GM19025 (cell line): ENCODE measurements at regions not wholly inside any gene's neighbourhood (a gene's known extent, or its start where the extent isn't known, plus 50 kb on each side); places are given as distances from the start of the nearest gene placed in this dataset.

Source experiments
- ATAC-seq: cut with Tn5 transposase; IDR thresholded peaks from one replicate; pipeline ENCODE4 v1.9.1; 2021; ENCODE audit warnings: mild to moderate bottlenecking, low read depth, moderate library complexity; ENCODE audit not compliant: unreplicated experiment

DNA sequence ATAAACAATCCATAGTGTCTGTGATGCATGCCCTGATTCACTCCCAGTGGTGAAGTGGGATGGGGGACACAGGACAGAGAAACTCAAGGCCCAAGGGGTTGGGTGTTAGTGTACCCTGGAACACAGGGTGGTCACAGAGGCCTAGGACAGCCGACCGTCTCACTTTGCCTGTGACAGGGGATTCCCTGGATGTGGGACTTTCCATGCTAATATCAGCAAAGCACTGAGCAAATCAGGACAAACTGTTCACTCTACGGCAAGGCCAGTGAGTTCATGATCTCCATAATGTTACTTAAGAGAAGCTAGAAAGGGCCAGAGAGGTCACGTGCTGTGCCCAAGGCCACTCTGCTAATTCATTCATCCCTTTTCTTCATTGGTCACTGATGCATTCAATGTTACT is 158.7 kb upstream of the RBPJ start:
- ATAC-seq, result peak; percentile 55

DNA sequence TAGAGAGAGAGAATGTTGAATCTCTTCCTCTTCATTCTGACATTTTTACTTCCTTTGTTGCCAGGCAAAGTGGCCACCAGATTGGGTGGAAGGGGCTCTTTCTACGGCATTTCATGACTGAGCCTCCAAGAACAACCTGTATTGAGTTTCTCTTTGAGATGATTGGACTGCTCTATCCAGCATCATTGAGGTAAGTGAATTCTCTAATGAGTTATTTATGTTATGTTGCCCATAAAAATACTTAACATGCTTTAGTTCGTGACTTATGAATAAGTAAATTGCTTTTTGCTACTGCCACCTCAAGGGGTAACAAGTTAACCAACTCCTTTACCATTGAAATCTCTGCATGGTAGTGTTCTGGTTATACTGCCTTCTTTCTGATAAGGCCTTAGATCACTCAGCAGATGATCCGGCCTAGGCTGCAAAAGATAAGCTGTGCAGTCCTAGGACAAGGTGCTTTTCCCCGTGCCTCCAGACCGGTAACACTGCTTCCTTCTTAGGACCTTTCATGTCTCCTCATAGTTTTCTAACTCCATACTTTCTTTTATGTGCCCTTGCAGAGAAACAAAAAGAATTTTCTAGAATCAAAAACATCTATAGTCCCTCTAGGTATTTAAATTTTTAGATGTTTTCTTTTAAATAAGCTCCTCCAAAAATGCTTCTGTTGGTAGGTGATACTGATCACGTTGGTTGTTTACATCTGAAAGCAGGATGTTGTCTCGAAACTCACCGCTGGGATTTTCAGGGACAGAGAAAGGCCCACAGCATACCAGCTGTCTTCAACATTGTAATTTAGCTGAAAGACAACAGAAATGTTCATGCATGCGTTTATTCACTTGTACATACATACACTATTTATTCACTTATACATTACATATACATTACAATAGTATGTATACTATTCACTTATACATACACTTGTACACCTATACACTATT is 157.1 kb upstream of the RBPJ start:
- ATAC-seq, result no peak

DNA sequence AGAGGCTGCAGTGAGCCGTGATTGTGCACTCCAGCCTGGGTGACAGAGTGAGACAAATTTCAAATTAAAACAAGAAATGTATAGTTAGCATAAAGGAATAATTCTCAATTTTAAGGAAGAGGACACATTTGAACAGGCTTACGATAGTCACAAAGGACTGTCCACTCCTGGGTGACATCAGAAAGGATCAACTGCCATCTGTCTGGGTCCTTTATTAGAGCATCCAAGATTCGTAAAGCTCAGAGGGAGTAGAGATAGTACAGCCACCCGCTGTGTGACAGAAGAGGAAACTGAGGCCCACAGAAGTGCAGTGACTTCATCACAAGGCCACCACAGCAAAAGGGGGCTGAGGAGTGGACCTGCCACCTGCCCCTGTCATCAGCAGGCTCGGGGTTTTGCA is 149.3 kb upstream of the RBPJ start:
- ATAC-seq, result no peak

DNA sequence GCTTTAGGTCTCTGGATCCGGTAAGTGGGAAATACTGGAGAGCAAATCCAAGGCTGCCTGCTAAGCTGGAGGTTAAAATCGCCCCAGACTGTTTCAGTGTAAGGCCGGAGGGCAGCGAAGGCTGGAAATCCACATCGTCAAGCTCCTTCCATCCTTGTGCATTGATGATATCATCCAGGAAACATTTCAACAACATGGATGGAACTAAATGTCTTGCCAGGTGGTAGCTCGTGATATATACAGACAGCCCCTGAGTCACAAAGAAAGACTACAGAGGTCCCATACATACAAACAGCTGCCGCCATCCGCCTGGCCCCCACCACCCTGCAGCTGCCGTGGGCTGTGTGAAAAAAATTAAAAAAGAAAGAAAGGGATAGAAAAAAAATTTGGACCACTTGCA is 148.9 kb upstream of the RBPJ start:
- ATAC-seq, result no peak

DNA sequence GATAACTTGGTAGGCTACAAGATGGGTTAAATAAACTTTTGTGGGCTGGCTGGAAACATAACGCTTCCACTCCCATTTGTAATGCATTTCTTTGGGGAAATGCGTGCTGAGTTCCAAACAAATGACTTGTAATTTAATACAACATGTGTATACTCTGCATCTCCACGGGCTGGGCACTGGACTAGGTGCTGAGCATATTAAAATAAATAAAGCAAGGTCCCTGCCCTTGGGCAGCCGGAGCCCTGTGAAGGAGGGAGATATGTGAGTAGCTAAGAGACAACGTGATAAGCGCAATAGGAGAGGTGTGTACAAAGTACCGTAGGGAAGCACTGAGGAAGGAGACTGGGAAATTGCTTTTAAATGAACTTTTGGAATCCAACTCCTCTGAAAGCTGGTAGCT is 147.2 kb upstream of the RBPJ start:
- ATAC-seq, result no peak

DNA sequence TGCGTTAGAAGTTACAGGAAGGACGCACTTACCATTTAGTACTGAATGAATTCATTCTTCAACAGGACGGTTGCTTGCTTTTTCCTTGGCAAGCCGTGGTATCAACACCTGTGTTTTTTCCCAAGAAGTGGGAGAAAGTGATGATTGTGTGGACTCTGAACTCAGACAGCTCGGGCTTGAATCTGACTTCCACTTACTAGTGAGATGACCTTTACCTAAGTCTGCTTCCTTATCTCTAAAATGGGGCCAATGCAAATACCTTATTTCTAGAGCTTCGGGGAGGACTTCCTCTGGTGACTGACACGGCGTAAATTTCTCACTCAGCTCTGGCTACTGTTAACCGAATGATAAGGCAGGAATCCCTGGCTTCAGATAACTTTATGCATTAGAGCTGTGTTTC is 146.8 kb upstream of the RBPJ start:
- no peak for ATAC-seq

DNA sequence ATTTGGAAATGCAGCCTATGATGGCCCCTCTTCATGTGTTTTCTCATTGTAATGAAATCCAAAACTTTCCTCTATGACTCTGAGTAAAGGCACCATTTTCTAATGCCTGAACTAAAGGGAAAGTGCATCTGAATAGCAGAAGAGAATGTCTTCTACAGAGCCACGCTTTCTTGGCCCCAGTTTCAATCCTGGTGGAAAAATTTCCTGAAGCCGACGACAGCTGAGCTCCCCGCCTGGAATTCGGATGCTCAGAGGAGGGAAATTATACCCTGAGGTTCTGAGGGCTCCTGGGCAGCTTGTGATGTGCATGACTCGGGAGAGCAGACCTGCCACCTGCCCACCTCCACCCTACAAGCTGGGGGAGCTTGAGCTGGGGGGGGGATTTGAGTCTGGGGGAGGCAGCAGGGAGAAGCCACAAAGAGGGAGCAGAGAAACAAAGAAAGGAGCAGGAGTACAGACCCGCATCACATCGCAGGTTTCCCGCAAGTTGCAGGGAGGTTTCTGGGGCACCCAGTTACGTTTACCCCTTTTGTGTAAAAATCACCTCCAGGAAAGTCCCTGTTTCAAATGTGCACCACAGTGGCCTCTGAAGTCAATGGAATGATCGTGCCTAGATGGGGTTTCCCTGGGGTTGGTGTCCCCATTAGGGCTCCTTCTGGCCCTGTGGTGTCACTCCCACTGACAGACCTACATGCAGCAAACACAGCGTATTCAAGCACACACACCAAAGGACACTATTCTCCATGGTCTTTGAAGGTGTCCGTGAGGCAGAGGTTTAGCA is 145.6 kb upstream of the RBPJ start:
- peak; percentile 36 for ATAC-seq

DNA sequence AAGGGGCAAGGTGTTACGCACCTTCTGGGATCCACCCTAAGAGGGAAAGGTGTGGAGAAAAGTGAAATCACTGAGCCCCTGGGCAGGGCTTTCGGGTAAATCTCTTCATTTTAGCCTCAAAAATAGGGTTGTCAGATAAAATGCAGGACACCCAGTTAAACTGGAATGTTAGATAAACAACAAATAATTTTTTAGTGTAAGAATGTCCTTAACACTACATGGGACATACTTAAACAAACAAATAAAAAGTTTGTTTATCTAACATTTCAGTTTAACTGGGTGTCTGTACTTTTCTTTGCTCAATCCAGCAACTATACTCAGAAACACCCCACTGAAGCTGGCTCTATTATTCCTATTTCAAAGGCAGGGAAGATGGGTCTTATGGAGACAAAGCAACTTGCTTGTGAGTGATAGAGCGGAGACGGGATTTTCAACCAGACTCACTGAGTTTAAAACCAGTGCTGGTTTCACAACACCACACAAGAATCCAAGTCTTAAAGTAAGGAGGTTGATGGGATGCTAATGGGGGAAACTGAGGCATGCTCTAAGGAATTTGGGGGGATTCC is 144.8 kb upstream of the RBPJ start:
- ATAC-seq, result no peak

DNA sequence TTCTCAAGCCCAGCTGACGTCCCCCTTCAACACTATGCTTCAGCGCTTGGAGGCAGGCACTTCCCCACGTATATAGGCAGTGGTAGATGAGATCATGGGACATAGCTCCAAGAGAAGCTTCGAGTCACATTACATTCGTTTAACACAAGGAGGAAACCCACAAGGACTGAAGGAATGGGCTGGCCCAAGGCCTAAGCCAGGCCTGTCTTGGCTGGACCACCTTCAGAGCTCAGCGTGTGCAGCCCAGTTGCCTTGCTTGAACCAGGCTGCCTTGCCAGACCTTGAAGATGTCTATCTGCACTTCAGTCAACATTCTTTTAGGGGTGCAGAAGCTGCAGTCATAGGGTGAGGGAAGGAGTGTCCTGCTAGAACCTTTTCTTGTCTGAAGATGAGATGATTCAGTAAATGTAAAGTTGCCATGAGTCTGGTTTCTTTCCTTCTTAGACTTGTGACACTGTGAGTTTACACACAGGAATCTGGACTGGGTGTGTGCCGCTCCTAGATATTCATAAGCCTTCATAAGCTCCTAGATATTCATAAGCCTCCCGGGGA is 144.1 kb upstream of the RBPJ start:
- ATAC-seq, result no peak

DNA sequence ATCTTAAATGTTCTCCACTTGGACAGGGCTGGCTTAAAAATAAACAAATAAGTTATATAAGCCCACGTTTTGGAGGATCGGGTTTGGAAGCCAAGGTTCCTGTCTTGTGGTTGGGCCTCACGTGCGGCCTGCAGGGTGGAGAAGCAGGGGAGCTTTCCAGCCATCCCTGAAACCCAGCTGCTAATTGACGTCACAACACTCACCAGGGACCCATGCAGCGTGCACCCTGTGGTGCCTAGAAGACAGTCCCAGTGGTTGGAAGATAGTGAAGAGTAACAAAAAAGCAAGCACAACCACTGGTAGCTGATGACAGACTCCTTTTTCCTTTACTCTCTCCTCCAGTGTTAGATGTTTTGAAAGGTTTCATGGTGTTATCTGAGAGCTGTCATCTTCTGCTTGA is 142.0 kb upstream of the RBPJ start:
- ATAC-seq, result no peak

DNA sequence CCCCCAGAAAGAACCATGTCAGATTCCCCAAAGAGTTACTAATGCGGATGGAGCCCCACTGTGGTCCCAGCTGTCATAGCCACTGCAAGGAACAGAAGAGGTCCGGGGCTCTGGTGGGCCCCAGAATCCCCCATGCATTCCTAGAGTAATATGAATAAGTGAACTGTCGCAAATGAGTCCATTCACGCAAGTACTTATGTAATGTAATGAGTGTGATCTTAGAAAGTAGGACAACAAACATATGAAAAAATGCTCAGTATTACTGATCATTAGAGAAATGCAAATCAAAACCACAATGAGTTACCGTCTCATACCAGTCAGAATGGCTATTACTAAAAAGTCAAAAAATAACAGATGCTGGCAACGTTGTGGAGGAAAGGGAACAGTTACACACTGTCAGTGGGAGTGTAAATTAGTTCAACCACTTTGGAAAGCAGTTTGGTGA is 141.5 kb upstream of the RBPJ start:
- ATAC-seq, result peak; percentile 68

DNA sequence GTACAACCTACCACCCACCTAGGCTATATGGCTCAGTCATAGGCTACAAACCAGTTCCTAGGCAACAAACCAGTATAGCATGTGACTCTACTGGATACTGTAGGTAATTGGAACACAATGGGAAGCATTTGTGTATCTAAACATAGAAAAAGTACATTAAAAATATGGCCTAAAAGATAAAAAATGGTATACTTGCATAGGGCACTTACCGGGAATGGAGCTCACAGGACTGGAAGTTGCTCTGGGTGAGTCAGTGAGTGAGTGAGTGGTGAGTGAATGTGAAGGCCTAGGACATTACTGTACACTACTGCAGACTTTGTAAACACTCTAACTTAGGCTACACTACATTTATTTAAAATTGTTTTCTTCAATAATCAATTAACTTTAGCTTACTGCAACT is 139.2 kb upstream of the RBPJ start:
- ATAC-seq, result no peak

DNA sequence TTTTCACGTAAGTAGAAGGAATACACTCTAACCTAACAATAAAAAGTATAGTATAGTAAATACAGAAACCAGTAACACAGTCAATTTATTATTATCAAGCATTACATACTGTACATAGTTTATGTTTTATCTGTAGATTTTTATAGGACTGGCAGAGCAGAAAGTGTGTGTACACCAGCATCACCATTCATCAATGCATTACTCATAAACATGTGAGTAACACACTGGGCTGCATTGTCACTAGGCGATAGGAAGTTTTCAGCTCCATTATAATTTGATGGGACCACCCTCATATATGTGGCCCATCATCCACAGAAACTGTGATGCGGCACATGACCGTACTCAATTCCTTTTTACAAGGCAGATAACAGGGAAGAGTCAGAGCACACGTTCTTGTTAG is 137.8 kb upstream of the RBPJ start:
- ATAC-seq, result no peak

DNA sequence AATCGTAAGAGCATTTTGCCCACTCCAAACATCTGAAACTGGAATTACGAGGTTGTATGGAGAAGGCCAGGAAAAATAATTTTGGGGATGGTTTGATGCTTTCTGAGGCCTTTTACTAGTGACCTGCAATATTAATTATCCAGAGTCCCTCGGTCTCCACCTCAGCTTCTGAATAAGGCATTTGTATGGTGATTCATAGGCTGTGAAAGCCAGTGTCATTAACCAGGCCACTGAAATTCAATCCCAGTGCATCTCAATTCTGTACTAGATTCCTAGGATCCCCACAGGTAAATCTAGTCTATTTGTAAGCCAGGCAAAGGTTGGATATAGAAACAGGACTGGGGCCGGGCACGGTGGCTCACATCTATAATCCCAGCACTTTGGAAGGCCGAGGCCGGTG is 135.4 kb upstream of the RBPJ start:
- no peak for ATAC-seq

DNA sequence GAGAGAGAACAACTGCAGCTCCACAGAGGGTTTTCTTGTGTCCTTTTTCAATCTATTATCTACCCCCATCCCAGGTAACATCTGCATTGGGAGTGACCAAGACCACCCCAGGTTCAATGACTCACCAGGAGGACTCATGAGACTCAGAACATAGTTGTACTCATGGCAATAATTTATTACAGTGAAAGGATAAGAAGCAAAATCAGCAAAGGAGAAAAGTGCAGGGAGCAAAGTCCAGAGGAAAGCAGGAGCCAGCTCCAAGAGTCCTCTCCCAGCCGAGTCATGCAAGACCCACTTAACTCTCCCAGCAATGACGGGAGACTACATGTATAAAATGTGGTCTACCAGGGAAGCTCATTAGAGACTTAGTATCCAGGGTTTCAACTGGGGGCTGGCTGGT is 129.5 kb upstream of the RBPJ start:
- no peak for ATAC-seq

DNA sequence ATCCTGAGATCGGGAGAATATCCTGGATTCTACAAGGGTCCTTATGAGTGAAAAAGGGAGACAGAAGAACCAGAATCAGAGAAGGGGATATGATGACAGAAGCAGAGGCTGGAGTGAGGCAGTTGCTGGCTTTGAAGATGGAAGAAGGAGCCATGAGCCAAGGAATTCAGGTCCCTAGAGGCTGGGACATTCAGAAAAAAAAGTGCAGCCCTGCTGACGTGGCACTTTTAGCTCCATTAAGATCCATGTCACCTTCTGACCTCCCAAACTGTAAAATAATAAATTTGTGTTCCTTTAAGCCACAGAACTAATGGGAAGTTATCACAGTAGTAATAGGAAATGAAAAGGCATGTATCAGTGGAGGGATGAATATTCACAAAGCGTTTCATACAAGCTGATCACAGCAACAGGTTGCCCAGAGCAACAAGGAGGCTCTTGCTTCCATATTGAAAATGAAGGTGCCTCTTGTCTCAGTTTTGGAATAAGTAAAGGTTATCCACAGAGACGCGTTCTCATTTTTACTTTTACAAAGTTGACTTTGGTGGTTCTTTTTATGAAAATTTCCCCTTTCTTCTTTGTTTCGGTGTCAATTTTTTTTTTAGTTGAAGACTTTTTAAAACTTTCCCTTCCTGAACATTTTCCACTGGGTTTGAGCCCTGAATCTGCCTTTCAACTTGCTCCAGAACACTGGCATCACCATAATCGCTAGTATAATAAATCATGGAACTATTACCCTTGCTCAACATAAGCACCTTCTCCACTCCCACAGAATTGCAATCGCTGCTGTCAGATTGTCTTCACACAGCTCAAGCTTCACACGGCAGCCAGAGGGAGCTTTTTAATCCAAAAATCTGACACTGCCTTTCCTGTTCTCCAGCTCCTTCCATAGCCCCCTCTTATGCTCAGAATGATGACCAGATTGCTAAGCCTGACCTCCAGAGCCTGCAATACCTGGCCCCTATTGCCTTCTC is 127.6 kb upstream of the RBPJ start:
- no peak for ATAC-seq

DNA sequence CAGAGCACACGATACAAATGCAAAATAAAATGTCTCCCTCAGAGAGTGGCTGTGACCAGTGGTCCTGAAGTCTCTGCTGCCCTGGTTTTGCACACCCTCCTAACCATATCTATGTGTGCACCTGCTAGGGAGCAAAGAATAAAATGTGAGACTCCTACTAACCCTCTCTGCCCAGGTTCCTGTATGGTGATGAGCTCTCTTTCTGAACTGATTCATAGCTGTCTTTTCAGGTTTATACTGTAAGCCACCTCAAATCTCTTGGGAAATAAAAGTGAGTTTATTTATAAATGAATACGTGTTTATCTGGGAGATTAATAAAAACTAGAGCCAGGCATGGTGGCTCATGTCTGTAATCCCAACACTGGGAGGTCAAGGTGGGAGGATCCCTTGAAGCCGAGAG is 126.0 kb upstream of the RBPJ start:
- peak; percentile 39 for ATAC-seq

DNA sequence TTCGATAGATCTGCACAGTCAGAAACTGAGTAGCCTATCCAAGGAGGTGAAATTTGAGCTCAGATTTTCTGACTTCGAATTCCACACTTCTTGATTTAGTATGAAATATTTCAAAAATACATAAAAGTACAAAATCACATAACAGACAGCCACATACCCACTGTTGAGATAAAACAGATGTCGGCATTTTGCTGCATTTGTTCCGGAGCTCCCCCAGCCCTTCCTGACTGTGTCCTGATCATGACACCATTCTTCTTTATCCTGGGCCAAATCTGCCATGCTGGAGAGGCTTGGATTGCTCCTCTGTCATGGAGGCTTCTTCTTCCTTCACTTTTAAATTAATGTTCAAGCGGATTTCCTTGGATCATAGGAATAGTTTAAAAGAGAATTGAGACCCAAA is 124.2 kb upstream of the RBPJ start:
- ATAC-seq, result no peak

DNA sequence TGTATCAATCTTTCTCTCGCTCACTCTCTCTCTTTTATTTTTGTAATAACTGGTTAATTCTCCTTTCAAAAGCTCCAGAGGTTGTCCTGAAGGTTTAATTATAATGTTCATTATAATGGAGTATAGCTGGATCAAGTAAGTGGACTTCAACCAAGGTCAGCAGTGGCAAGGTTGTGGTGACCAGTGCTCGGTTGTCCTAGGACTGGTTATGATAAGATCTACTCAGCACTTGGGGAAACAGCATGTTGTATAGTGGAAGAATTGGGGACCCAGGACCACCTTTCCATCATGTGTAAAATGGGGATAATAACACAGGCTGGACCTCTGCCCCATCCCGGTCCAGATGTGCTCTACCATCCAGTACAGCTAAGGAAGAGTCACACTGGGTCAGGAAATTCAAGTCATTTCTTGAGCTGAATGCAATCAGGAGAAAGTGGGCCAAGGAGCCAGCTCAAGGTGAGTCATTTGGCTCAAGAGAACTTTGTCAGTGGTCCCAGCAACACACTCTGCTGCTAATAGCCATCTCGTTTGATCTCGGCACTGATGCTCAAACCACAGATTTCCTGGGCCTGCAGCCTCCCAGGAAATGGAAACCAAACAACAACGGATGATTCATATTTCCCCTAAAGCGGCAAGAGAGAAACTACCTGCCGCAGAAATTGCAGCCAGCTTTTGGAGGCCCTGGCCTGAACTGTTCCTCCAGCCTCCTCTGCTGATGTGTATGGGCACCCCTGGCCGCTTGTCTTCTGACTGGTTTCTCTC is 123.6 kb upstream of the RBPJ start:
- peak; percentile 74 for ATAC-seq
